Panc1 (cell line): ENCODE measurements at regions not wholly inside any gene's neighbourhood (a gene's known extent, or its start where the extent isn't known, plus 50 kb on each side); places are given as distances from the start of the nearest gene placed in this dataset.
"Not testable (repeated sequence)": the region's sequence is repeated elsewhere in the genome, so short reads cannot be mapped to it uniquely, and the experiment has no call there.

Source experiments
- ATAC-seq: fragments of 200-7000 bp; cut with Tn5 transposase; 2 replicates; pipeline ENCODE4 v1.9.1; 2020; ENCODE audit warnings: mild to moderate bottlenecking, moderate library complexity
- BruUV-seq: library from RNA; stranded (reverse); fragments of 400-500 nt; replicated peaks from 2 replicates; lab custom pipeline; 2021; lab: Mats Ljungman, UMichigan
- CTCF ChIA-PET: fragments of 300-600 bp; sonication (Branson Sonifier 250); formaldehyde crosslinking; loops from one replicate; lab custom pipeline; 2022; ENCODE audit warnings: antibody characterized with exemption; lab: Charles Lee
- POLR2A ChIA-PET: fragments of 300-600 bp; sonication (Branson Sonifier 250); formaldehyde crosslinking; loops from one replicate; lab custom pipeline; 2022; ENCODE audit warnings: antibody characterized with exemption; lab: Charles Lee
- DNase-seq: peaks from one replicate; pipeline ENCODE4 v3.0.0-alpha.2; 2010; ENCODE audit warnings: low read depth, low spot score
- H3K27ac ChIP-seq: 2 replicates; pipeline ENCODE4 v1.5.1; 2011; ENCODE audit warnings: mild to moderate bottlenecking, low read length, inconsistent platforms
- H3K27me3 ChIP-seq: fragments of 200-500 bp; sonication (Bioruptor generic); 2 replicates; pipeline ENCODE4 v1.6.0; 2014; ENCODE audit warnings: low read length, inconsistent platforms; ENCODE audit not compliant: control insufficient read depth, insufficient read depth
- H3K36me3 ChIP-seq: fragments of 200-500 bp; sonication (Bioruptor generic); 2 replicates; pipeline ENCODE4 v1.5.1; 2014; ENCODE audit warnings: inconsistent platforms, mild to moderate bottlenecking, low read length, moderate library complexity; ENCODE audit not compliant: control insufficient read depth, insufficient read depth
- H3K4me1 ChIP-seq: 2 replicates; pipeline ENCODE4 v1.5.1; 2011; ENCODE audit warnings: inconsistent platforms, mild to moderate bottlenecking, low read length, moderate library complexity; ENCODE audit not compliant: control insufficient read depth, insufficient read depth
- H3K4me3 ChIP-seq, 2 experiments: 2 replicates each; pipeline ENCODE4 v1.5.1; 2011 to 2012; ENCODE audit warnings: low read depth in 2 of 2, low read length in 2 of 2, mild to moderate bottlenecking in 2 of 2, inconsistent platforms in 1 of 2, moderate library complexity in 1 of 2
- H3K9me3 ChIP-seq: fragments of 200-500 bp; sonication (Bioruptor generic); 2 replicates; pipeline ENCODE4 v1.5.1; 2014; ENCODE audit warnings: low read depth, mild to moderate bottlenecking, inconsistent platforms, low read length, moderate library complexity; ENCODE audit not compliant: control insufficient read depth, insufficient read depth
- POLR2AphosphoS5 ChIP-seq: IDR thresholded peaks from 2 replicates; pipeline ENCODE4 v1.6.1; 2012; ENCODE audit warnings: mild to moderate bottlenecking, low read depth, low read length, moderate library complexity
- SIN3A ChIP-seq: IDR thresholded peaks from 2 replicates; pipeline ENCODE4 v1.6.1; 2012; ENCODE audit warnings: low read depth, mild to moderate bottlenecking, low read length, moderate library complexity, borderline replicate concordance; ENCODE audit not compliant: insufficient read depth
- TCF7L2 ChIP-seq: IDR thresholded peaks from 2 replicates; pipeline ENCODE4 v1.6.1; 2011; ENCODE audit warnings: mild to moderate bottlenecking, low read depth, low read length, inconsistent platforms
- in situ Hi-C: cut with HindIII; loops from 2 replicates; pipeline ENCODE4 v1.10.0; 2016; ENCODE audit warnings: low sequenced_read_pairs, low pct_unique_long_range_greater_than_20kb
- intact Hi-C: fragments of 100-400 bp; cut with micrococcal nuclease; formaldehyde crosslinking; loops from one replicate; pipeline ENCODE4 v1.10.0; 2022; ENCODE audit not compliant: unreplicated experiment
- TF ChIP-seq, protein P1 (sequence below), 2 experiments: IDR thresholded peaks; 2 replicates each; pipeline ENCODE4 v1.6.1; 2011 to 2012; ENCODE audit warnings: low read depth in 2 of 2, control low read depth in 1 of 2, low read length in 1 of 2, mild to moderate bottlenecking in 1 of 2, moderate library complexity in 1 of 2; ENCODE audit not compliant: insufficient read depth in 1 of 2
- TF ChIP-seq, protein P2 (sequence below): fragments of 450-650 bp; IDR thresholded peaks from 2 replicates; pipeline ENCODE4 v1.5.1; 2017; ENCODE audit warnings: mild to moderate bottlenecking

DNA sequence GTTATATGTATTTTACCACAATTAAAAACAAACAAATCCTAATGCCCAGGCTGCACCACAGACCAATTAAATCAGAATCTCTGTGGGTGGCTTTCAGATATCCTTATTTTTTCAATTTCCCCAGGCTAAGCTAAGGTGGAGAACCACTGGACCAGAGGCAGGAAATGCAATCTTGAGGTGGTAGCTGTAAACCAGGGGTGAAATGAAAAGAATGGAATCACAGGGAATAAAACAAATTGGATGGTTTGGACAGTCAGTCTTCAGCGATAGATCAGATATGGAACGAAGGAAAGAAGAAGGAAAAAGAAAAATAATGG, 215.4 kb downstream of the KCNRG start:
- H3K4me3 ChIP-seq, result no peak overlapping the region
- no TSS peak for BruUV-seq
- no peaks in the 10 kb centered on the region for H3K36me3 ChIP-seq
- ATAC-seq, result peak; percentile 62; the same call in 1 of the 2 replicates
- intact Hi-C loops (loop anchor here (5.0 kb wide), 1 partner anchor 297 kb away; no protein-coding TSS in a partner anchor), in situ Hi-C loops (no loop called here)
- ChIA-PET POLR2A (interaction anchor here (0.6 to 0.7 kb wide), 2 partner anchors 112 to 242 kb away, joined by 3 to 4 read pairs; no protein-coding TSS in a partner anchor), CTCF (no interaction called here)
- H3K9me3 ChIP-seq, result no peaks in the 10 kb centered on the region
- TF ChIP-seq SIN3A, result no peak
- TF ChIP-seq, protein P1, sequence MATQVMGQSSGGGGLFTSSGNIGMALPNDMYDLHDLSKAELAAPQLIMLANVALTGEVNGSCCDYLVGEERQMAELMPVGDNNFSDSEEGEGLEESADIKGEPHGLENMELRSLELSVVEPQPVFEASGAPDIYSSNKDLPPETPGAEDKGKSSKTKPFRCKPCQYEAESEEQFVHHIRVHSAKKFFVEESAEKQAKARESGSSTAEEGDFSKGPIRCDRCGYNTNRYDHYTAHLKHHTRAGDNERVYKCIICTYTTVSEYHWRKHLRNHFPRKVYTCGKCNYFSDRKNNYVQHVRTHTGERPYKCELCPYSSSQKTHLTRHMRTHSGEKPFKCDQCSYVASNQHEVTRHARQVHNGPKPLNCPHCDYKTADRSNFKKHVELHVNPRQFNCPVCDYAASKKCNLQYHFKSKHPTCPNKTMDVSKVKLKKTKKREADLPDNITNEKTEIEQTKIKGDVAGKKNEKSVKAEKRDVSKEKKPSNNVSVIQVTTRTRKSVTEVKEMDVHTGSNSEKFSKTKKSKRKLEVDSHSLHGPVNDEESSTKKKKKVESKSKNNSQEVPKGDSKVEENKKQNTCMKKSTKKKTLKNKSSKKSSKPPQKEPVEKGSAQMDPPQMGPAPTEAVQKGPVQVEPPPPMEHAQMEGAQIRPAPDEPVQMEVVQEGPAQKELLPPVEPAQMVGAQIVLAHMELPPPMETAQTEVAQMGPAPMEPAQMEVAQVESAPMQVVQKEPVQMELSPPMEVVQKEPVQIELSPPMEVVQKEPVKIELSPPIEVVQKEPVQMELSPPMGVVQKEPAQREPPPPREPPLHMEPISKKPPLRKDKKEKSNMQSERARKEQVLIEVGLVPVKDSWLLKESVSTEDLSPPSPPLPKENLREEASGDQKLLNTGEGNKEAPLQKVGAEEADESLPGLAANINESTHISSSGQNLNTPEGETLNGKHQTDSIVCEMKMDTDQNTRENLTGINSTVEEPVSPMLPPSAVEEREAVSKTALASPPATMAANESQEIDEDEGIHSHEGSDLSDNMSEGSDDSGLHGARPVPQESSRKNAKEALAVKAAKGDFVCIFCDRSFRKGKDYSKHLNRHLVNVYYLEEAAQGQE (IDR thresholded peaks at IDR 0.05; ENCODE audit: insufficient read depth in 1 of 2, low read depth in 2 of 2, low read length in 1 of 2), result no peak
- TF ChIP-seq POLR2AphosphoS5, result no peak
- TF ChIP-seq TCF7L2, result no peak
- TF ChIP-seq, protein P2, sequence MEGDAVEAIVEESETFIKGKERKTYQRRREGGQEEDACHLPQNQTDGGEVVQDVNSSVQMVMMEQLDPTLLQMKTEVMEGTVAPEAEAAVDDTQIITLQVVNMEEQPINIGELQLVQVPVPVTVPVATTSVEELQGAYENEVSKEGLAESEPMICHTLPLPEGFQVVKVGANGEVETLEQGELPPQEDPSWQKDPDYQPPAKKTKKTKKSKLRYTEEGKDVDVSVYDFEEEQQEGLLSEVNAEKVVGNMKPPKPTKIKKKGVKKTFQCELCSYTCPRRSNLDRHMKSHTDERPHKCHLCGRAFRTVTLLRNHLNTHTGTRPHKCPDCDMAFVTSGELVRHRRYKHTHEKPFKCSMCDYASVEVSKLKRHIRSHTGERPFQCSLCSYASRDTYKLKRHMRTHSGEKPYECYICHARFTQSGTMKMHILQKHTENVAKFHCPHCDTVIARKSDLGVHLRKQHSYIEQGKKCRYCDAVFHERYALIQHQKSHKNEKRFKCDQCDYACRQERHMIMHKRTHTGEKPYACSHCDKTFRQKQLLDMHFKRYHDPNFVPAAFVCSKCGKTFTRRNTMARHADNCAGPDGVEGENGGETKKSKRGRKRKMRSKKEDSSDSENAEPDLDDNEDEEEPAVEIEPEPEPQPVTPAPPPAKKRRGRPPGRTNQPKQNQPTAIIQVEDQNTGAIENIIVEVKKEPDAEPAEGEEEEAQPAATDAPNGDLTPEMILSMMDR, result no peak
- H3K4me1 ChIP-seq, result peaks cover 3% of the 10 kb centered on the region; the same call in 1 of the 2 replicates
- H3K27ac ChIP-seq, result peak overlapping the region; percentile 69
- H3K27me3 ChIP-seq, result no peaks in the 10 kb centered on the region
- DNase-seq, result no peak

DNA sequence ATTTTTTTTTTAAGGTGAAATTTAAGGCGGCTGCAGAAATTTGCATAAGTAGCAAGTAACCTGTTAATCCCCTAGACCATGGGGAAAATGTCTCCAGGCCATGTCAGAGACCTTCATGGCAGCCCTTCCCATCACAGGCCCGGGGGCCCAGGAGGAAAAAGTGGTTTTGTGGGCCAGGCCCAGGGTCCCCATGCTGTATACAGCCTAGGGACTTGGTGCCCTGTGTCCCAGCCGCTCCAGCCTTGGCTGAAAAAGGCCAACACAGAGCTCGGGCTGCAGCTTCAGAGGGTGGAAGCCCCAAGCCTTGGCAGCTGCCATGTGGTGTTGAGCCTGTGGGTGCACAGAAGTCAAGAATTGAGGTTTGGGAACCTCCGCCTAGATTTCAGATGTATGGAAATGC, 218.3 kb downstream of the KCNRG start:
- ATAC-seq, H3K27ac ChIP-seq, H3K27me3 ChIP-seq, H3K36me3 ChIP-seq, H3K9me3 ChIP-seq, DNase-seq, POLR2A ChIA-PET, in situ Hi-C loops, CTCF ChIA-PET, H3K4me3 ChIP-seq, BruUV-seq: not testable (repeated sequence)
- intact Hi-C loops, result loop anchor here (5.0 kb wide), 1 partner anchor 294 kb away; no protein-coding TSS in a partner anchor
- peaks cover 13% of the 10 kb centered on the region; the same call in 1 of the 2 replicates for H3K4me1 ChIP-seq

DNA sequence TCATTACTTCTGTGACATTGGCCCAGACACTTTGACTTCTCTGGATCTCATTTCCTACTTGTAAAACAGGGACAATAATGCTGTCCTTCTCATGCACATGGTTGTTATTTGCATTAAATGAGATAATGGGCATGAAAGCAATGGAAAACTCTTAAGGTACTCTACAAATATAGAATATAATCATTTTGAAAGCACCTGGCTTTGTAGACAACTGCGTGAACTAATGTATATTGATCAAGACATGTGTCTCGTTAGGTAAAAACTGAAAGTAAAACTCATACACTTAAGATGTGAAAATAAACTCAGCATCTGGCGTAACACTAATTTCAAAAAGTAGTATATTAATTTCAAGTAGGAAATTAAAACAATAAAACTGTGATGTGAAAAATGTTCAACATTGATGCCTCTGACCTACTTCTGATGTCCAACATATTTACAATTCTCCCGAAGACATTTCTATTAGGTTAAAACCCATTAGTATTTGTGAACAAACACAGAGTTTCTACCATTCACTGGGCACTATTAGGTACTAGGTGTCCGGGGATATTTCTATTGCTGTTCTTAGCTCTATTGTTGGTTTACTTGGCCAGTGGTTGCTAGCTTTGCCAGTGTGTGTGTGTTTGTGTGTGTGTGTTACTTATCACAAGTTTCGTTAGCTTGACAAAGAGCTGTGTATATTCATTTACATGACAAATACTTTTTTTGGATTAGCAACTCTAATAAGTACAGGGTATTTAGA, 220.5 kb downstream of the KCNRG start:
- H3K9me3 ChIP-seq, result no peaks in the 10 kb centered on the region
- intact Hi-C loops (no loop called here), in situ Hi-C loops (no loop called here)
- TF ChIP-seq POLR2AphosphoS5, result no peak
- no peak for TF ChIP-seq TCF7L2
- ChIA-PET POLR2A (no interaction called here), CTCF (interaction anchor here (0.5 kb wide), 1 partner anchor 1798 kb away, joined by 4 read pairs; no protein-coding TSS in a partner anchor)
- H3K4me3 ChIP-seq, result peak overlapping the region; percentile 9 to 38; a peak in 3 of 4 replicates
- H3K4me1 ChIP-seq, result peaks cover 21% of the 10 kb centered on the region
- no TSS peak for BruUV-seq
- H3K27me3 ChIP-seq, result no peaks in the 10 kb centered on the region
- no peaks in the 10 kb centered on the region for H3K36me3 ChIP-seq
- no peak for ATAC-seq
- DNase-seq, result no peak
- peak overlapping the region; percentile 99 for H3K27ac ChIP-seq
